NCI-H1092 (cell line): ENCODE measurements at regions not wholly inside any gene's neighbourhood (a gene's known extent, or its start where the extent isn't known, plus 50 kb on each side); places are given as distances from the start of the nearest gene placed in this dataset.
"Not testable (repeated sequence)": the region's sequence is repeated elsewhere in the genome, so short reads cannot be mapped to it uniquely, and the experiment has no call there.

Experiments
- DNase-seq: peaks from one replicate; lab custom pipeline; 2025; lab: John Stamatoyannopoulos, UW

DNA sequence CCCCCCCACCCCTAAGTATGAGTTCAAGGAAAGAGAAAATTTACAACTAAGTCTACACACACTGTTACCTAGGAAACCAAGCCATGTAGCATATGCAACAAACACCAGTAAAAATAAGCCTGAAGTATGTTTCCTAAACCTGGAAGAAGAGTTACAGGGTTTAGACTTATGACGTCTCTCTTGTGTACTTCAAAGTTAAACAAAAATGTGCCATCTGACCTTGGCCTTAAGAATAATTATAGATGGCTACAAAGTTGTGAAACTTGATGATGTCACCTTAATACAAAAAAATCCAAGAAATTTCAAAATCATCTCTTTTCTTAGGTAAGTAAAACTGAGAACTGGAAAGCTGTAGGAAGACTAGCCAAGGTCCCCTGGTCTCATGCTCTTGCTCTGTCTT lies 297.6 kb upstream of the NRXN1 start:
- DNase-seq: no peak

DNA sequence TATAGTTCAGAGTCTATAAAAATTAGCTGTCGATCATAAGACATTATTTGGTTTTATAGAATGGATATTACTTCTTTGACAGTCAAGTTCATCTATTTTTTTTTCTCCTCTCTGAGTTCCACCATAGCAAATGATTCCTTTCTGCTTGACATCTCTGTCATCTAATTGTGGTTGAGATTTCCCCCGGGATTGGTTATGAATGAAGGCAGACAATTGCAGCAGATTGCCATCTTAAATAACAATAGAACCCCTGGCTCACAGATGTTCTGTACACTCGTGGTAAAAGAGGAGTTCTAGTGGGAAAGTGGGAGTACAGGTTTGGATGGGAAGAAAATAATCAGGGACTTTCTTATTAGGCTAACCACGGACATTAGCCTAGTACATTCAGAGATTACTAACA lies 292.1 kb upstream of the NRXN1 start:
- DNase-seq: no peak

DNA sequence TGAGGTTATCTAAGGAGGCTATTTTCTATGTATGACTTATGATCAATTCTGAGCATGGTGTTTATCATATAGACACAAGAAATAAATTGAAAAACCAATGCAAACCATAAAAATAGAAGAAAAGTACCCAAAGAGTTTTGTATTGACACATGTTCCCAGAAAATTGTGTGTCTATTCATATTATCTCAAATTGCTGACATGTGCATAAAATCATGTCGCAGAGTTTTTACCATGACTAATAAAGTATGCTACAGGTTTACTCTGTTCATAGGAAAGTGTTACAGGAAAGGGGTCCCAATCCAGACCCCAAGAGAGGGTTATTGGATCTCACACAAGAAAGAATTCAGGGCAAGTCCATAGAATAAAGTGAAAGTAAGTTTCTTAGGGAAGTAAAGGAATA lies 290.7 kb upstream of the NRXN1 start:
- DNase-seq: no peak

DNA sequence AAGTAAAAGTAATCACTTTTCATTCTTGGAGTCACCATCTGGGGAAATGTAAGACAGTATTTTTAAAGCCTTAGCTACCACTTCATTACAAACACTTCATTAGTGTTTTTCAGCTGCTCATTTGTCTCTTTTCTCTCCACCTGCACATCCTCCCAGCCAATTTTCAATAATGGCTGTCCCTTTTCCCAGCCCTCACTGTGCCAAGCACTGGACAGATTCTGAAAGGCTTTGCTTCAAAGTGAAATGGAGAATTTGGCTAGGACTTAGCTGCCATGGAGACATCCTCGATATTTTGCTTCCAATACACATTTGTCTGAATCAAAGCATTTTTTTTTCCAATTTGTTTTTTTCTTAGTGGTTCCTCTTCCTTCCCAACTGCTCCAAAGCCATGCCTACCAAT lies 272.4 kb upstream of the NRXN1 start:
- DNase-seq: no peak

DNA sequence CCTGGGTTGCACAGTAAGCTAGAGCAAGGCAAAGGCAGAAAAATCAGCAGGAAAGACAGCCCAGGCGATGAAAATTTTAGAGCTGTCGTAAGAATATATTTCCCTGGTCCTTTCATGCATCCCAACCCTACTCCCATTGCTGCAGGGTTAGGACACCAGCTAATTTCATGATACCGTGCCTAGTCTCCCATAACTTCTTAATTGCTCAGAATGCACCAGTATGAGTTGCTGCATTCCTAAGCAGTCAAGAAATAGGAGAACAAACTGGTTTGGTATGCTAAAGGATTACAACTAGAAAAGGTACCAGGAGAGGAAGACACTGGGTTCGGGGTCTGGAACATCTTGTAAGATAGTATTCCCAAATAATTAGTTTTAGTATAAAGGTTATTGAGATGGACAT lies 269.4 kb upstream of the NRXN1 start:
- DNase-seq: no peak

DNA sequence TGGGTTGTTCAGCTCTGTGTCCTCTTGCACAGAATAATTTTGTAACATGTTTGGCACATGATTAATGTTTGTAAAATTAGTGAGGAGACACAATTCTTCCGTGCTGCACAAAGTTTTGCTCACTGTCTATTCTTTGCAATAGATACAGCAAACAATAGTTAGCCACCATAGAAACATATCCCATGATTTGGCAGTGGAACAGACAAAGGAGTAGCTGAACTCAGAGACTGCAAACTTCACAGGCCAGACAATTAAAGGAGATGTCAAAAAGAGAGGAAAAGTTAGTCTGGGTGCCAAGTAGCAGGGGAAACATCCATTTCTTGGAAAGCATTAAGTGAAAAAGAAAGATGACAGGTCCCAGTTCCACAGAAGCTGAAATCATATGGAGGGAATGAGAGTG lies 267.4 kb upstream of the NRXN1 start:
- DNase-seq: no peak

DNA sequence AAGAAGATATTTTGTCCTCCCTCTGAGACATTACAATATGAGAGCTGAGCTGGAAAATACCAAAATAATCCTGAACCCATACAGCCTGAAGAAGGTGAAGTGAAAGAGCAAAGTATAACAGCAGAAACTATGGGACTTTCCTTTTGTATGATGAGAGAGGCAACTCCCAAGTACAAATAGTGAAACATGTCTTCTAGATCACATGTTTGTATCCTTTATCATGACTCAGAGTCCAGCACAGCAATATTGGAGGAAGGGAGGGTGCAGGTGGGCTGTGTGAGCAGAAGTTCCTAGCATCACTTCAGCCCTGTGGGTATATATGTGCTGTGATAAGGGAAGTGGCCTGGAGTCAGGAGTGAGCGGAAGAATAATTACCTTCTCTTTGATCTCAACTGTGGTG lies 265.6 kb upstream of the NRXN1 start:
- DNase-seq: no peak

DNA sequence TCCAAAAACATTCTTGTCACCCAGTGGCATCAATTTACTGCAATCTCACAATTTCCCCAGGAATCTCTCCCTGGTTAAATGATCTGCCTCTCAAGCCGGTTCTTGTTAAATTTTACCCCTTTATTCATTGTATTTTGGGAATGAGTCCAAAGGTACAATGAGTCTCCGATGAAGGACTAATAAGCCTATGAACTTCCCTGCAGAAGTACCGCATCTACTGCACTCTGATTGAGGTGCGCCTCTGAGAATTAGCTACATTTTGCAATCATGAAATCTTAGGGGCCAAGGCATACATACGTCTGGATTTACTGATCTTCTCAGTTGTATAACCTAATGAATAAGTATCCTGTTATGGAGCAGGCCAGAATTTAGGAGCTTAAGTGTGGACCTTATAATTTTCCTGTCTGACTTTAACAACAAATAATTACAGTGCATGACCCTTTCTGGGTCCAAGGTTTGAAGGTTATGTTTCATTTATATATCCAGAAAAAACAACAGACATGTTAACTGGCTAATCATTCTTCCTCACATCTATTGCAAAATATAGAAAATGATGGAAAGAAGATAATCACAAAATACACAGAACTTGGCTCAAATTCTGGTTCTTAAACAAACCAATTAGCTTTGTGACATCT lies 261.8 kb upstream of the NRXN1 start:
- DNase-seq: no peak

DNA sequence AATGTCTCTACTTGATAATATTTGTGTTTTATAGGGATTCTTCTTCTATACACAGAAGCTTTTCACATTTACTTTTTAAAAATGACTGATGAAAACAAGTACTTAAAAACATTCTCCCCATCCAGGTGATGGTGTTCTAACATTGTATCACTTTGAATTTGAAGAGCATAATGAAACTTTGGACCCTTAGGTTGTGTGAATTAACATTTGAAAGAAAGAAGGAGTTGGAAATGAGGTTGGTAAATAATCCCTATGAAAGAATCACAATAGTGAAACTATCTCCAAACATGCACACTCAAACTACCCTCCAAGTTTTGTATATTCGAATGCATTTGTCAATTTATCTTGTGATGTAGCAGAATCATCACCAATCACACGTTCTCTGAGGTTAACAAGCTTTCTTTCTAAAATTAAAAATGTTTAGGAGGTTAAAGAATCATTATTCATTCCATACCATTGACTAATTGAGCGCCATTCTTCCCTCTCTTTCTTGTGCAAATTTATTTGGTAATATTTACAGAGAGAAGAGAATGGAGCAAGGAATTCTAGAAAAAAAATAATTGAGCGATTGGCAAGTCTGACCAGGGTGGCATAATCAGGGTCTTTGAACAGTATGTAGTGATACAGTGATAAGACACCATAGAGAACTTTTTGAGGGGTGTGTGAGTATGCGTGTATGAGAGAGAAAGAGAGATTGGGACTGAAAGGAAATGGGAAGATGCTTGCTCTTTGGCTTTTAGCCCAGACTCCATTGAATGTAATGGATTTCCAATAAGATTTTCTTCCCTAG lies 260.0 kb upstream of the NRXN1 start:
- no peak for DNase-seq

DNA sequence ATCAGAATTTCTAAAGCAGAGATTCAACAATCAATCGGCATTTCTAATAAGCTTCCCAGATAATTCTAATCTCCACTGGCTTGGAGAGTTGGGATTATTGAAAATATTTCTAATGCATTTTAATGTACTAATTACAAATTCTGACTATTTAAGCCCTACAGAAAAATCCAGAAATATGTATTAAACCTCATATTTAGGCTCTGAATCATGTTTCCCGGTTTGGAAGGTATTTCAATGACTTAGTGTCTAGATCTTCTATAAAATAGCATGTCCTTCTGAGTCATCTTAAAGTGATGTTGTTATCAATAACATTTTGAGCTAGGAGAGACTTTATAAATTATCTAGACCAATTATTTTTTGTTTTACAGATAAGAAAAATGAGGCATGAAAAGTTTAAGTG lies 258.8 kb upstream of the NRXN1 start:
- no peak for DNase-seq

DNA sequence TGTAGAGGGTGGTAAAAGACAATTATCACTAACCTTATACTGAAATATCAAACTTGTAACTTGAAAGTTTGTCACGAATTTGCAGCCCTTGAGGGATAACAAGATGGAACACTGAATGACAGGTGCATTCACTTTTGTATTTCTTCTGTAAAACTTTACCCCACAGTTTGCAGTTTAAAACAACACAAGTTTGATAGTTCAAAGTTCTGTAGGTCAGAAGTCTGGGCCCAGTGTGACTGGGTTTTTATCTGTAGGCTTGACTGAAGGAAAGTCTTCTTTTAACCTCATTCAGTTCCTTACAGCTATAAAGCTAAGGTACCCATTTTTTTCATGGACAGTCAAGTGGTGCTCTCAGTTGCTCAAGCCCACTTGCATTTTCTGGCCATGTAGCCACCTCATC lies 257.1 kb upstream of the NRXN1 start:
- DNase-seq: no peak

DNA sequence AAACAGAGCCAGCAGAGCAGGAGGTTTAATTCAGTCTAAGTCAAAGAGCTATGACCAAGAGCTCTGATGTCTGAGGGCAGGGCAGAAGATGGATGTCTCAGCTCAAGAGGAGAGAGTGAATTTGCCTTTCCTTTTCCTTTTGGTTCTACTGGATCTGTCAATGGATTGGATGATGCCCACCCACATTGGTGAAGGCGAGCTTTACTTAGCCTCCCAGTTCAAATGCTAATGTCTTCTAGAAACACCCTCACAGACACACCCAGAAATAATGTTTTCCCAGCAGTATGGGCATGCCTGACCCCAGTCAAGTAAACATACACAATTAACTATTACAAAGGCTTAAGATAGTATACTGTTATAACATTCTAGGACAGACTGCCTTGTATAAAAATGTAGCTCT lies 236.3 kb upstream of the NRXN1 start:
- no peak for DNase-seq

DNA sequence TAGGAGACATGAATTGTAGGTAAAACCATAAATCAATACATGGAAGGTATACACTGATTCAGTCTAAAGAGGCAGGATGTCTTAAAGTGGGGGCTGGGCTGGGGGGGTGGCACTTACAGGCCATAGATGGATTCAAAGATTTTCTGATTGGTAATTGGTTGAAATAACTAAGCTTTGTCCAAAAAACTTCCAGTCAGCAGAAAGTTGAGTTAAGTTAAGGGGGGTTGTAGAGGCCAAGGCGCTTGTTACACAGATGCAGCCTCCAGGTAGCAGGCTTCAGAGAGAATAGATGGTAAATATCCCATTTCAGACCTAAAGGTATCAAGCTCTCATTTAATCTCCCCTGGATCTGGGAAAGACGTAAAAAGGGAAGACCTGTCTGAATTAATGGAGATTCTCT lies 233.6 kb upstream of the NRXN1 start:
- DNase-seq: no peak

DNA sequence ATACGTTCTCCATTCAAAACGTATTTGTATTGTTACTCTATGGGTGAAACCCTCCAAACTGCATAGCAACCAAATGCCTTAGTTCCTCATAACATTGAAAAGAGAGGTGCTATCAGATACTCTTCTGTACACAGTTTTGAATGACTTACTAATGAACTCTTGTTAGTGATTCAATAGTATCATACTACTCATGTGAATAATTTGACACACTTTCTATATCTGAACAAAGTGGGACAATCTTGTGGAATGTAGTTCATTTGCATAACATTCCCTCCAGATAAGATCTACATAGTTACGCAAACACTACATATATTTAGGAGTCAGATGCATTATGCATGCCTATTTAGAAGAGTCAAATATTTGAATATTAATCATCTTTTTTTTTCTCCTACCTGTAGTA lies 232.0 kb upstream of the NRXN1 start:
- DNase-seq: no peak

DNA sequence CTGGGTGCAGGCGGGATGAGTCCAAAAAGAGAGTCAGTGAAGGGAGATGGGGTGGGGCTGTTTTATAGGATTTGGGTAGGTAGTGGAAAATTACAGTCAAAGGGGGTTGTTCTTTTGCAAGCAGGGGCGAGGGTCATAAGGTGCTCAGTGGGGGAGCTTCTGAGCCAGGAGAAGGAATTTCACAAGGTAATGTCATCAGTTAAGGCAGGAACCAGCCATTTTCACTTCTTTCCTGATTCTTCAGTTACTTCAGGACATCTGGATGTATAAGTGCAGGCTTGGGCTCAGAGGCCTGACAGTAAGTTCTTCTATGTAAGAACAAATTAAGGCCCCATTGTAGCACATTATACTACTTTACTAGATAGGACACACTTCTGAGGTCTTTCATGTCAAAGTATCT lies 231.2 kb upstream of the NRXN1 start:
- not testable (repeated sequence) for DNase-seq

DNA sequence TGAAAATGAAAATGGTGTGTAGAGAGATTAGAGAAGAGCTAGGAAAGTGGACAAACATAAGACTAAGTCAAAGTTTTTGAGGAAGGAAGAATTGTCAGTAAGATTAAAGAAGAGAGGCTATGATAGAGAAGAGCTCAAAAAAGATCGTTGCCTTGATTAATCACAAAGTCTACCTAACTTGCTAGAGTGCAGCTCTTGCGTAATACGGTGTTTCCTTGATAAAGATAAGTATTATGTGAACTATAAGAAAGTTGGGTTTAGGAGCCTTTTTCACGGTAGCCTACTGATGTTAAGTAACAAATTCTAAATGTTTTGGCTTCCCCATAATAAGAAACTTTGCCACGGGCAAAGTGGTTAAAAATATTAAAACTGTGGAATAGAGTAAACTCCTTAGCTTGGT lies 226.4 kb upstream of the NRXN1 start:
- no peak for DNase-seq

DNA sequence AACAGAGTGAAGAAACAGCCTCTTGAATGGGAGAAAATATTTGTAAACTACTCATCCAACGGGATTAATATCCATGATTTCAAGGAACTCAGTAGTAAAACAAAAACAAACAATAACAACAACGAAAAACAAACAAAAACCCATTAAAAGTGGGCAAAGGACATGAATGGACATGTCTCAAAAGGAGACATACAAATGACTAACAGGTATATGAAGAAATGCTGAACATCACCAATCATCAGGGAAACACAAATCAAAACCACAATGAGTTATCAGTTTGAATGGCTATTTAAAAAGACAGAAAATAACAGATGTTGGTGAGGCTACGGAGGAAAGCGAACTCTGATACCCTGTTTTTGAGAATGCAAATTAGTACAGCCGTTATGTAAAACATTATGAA lies 224.8 kb upstream of the NRXN1 start:
- no peak for DNase-seq

DNA sequence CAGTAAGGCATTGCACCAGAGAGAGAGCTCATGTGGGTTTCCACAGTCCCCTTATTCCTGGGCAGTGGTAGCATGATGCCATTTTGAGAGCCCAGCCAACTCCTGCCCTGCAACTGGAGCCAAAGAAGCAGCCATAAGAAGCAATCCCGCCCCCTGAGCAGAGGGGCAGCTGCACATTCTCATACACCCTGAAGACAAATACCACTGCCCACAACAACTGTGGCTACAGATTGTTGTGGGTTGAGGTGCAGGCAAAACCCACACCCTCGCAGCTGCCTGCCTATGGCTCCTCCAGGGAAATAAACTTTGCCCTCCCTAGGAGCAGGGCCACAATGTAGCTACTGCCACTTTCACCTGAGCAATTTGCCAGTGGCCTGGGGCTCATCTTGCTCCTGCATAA lies 219.4 kb upstream of the NRXN1 start:
- DNase-seq: no peak

DNA sequence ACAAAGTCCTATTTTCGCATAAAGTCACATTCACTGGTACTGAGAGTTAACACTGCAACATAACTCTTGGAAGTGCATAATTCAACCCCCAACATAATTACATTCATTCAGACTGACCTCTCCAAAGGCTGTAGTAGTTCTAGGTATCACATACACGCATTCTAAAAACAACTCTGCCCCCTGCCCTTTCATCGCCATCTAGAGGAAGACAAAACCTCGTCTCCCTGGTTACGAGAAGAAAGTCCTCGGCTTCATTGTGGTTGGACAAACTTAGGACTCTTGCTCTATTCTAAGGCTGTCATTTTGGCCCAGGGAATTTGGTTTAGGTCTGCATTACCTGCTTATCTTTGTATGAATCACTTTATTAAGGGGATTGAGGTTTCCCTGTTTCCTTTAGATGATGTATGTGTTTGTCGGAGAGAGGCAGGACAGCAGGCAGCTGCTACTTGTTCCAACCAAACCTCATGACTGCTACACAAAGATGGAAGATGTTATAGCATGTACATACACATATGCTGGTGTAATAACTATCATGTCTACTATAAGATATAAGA lies 215.4 kb upstream of the NRXN1 start:
- DNase-seq: no peak

DNA sequence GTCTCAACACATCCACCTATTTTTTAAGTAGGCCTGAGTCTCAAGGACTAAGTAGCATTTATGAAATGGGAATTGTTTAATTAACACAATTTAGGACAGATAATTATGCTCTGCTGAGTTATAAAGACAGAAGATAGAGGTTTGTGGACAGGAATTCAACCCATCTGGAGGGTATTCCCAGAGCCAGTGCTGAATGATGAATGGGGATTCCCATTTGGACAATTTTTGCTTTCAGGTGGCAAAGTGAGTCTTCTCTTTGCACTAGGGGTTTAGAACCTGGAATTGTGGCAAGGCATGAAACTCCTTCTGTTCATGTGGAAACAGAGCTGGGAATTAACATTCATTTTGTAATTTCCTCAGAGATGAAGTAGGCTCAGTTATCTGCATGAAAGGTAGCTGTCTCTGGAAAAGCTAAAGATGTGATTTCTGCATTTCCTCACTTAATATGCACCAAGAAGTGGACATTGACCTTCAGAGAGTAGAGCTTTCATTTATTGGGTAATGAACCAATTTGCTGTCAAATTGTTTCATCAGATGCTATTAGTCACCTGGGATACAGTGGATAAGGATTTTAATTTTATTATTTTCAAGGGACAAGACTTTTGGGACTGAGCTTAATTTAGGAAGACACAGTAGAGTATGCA lies 212.1 kb upstream of the NRXN1 start:
- no peak for DNase-seq

DNA sequence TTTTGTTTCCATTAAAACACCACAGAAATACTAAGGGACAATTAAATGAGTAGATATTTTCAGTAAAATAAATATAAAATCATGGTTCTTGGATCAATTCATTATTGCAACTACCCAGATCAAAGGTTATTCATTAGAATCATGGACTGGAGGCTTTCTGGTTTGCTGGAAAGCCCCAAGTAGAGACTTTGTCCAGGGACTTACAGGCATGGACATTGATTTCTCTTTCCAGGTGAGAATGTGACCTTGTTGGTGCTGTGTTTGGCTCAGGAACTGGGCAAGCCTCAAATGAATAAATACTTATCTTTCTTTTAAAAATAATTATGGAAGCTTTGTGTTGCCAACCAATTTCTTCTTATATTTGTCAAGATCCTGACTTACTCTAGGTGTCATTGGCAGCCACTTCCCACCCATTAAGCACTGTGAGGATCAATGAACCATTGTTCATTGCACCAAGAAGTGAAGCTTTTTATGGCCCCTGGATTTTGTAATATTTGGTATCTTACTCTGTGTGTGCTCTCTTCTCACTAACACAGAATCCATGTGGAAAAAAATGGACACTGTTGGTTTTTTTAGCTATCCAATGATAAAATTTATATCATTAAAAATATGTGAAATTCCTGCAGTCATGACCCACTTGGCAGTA lies 205.8 kb upstream of the NRXN1 start:
- no peak for DNase-seq

DNA sequence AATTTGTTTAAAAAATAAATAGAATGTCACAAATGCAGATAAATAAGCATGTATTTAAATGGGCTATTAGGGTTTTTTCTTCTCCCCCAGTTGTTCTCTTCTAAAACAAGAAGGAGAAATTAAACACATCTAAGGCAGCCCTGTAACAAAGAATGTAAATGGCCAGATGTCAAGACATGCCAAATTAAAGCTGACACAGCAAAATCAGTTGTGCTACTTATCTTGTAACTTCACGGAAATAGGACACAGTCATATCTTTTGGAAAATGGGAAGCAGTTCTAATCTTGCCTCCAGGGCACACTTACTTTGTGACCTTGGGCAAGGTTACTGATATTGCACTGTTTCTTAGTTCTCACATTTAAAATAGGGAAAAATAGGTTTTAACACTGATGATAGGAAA lies 200.1 kb upstream of the NRXN1 start:
- DNase-seq: no peak

DNA sequence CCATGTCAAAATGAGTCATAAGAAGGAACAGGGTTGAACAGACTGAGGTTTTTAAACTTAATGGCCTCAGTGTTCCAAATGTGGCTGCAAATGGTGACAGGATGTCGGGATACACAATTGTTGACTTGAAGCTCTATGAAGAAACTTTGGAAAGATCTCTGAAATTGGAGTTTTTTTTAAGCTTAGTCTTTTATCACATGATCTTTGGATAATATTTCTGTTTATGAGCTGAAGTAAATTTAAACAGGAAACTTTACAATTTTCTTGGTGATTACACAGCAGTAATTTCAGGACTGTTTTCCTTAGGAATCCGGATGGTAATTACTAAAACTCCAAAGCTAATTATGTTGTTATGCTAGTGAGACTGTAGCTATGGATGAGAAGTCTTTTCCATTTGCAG lies 199.1 kb upstream of the NRXN1 start:
- DNase-seq: no peak
